Kidney tubule cell (primary cell): ENCODE measurements at regions not wholly inside any gene's neighbourhood (a gene's known extent, or its start where the extent isn't known, plus 50 kb on each side); places are given as distances from the start of the nearest gene placed in this dataset.
A peak's percentile ranks its signal among the peaks of the same experiment; 100 is the strongest.
"Not testable (repeated sequence)": the region's sequence is repeated elsewhere in the genome, so short reads cannot be mapped to it uniquely, and the experiment has no call there.

Experiments
- DNase-seq: peaks from one replicate; pipeline ENCODE4 v3.0.0-alpha.2; 2018; ENCODE audit warnings: low spot score

DNA sequence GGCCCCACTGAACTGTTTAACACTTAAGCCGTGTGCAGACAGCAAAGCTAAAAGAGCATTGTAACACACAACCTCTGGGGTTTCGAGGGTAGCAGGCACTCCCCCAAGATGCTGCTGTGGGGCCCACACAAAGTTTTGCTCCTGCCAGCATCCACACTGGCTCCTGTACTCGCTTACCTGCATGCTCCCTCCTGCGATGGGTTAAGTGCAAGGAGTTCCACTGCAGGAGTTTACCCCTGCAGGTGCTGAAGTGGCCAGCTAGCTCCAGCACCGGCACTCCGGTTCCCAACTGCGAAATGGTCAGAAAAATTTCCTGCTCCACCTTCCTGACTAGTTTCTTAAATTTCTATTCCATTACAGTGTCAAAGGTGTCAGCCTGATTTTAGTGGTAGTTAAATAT lies 443.5 kb downstream of the PCDH10 start:
- DNase-seq = no peak

GRCh38 chr4:133592106-133592505 lies 443.0 kb downstream of the PCDH10 start:
- no peak for DNase-seq

GRCh38 chr4:133588306-133588705 lies 439.2 kb downstream of the PCDH10 start:
- DNase-seq = peak; percentile 35

GRCh38 chr4:133585323-133585722 lies 436.2 kb downstream of the PCDH10 start:
- DNase-seq = no peak

- peak; percentile 2 for DNase-seq
Observed at GRCh38 chr4:133584714-133585113, 435.6 kb downstream of the PCDH10 start.

GRCh38 chr4:133581996-133582619 lies 433.0 kb downstream of the PCDH10 start:
- DNase-seq = no peak

DNA sequence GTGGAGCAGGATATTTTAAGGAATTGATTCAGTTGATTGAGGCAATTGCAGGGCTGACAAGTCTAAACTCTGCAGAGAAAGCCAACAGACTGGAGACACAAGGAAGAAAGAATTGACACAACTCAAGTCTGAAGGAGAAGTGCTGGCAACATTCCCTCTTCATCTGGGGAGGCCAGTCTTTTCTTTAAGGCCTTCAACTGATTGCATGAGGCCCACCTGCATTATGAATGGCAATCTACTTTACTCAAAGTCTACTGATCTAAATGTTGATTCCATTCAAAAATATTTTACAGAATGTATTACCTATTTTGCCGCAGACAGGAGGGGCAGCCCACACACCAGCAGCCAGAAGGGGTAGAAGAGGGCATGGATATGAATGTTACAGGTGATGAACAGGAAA lies 425.2 kb downstream of the PCDH10 start:
- no peak for DNase-seq

DNA sequence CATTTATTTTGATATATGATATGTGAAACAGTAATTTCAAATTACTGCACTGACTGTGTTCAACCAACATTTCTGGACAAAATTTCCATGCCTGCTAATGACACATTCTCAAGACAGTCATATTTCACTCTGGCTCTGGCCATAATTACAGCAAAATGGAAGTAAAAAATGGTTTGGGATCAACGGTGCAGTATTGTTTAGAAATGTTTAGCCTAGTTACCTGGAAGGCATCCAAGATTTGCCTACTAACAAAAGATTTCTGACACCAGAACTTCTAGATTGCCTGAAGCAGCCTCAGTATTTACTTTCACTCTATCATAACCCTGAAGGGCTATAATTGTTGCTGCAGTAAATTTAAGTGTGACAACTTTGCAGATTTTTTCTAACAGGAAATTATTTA lies 416.3 kb downstream of the PCDH10 start:
- DNase-seq = peak; percentile 10

DNA sequence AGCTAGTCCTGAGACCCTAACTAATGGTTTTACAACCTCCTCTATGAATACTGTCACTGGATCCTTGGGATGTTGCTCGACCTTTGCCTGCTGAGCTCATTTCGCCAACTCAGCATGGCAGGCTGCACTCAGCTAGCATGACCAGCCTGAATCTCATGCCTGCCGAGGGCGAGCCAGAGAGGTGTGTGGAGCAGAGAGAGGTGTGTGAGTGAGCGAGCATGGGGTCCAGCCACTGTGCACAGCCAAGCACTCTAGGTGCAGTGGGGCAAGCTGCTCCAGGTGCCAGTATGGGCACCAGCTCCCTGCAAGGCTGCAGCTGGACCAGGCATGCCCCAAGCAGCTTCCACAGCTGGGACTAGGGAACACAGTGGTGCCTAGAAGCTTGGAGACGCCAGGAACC lies 410.9 kb downstream of the PCDH10 start:
- DNase-seq = no peak

GRCh38 chr4:133555671-133556070 lies 406.6 kb downstream of the PCDH10 start:
- no peak for DNase-seq

GRCh38 chr4:133550436-133550835 lies 401.3 kb downstream of the PCDH10 start:
- no peak for DNase-seq

DNA sequence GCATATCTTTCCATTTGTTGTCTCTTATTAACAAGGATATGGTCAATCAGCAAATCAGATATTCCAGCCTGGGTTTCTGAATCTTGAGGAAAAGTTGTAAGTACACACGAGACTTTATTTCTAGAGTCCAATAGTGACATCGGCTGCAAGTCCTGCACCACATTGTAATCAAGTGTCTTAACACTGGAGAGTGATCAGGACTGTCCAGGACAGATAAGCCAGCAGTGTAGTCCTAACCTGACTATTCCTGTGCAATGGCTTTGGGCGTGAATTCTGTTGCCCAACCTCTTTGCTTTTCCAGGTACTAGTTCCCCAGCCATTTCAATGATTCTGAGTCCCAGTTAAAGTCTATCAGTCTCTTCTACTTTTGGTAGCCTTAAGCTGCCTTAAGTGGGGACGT lies 395.0 kb downstream of the PCDH10 start:
- no peak for DNase-seq

DNA sequence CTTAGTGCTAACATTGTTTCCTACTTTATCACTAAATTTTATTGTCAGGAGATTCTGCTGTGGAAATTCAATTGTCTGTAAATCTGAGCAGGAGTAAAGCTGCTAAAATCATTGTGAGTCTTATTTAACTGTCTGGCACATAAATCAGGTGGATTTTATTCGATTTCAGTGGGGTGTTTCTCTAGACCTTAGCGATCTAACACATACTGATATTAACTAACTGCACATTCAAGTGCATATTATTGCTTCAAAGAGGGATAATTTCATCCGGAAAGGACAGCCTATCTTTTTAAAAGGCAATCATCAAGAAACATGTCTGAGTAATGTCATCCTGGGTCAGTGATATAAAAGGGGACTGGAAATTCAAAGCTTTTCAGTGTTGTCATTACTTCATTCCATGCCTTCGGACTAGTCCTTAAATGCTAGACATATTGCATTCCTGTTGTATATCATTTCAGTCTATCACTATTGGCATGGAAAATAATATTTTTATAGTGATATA lies 388.7 kb downstream of the PCDH10 start:
- DNase-seq = no peak

GRCh38 chr4:133534224-133534623 lies 385.1 kb downstream of the PCDH10 start:
- not testable (repeated sequence) for DNase-seq

DNA sequence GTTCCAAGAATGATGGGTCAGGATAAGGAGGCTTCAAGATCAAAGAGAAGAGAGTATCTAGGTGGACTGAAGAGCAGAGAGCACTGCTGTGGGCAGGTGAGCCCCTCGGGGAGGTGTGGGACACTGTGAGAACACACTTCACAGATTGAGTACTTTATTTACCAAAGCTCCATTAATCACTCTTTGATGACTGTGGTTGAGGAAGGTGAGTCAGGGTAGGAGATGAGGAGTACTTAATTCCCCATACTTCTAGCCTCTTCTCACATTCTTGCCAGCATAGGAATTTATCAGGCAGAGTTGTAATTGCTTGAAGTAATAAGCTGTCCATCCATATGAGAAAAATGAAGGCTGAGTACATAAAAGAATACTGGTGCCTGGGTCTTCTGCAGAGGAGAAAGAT lies 375.3 kb downstream of the PCDH10 start:
- peak; percentile 17 for DNase-seq

DNA sequence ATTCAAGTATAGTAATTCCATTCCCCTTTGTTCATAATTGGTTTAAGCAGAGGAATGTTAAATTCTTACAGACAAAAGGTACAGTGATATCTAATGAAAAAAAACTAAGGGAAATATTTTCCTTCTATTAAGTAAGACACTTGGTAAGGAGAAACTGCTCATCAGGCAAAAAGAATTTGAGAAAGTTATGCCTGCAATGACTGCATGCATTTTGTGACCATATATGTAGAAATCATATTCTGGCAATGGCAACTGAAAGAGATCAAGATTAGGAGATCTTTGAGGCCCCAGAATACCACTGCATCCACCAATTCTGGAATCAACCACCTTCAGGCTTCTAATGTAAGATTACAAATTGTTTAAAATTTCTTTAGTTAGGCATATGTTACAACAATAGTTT lies 364.8 kb downstream of the PCDH10 start:
- DNase-seq = no peak

GRCh38 chr4:133498149-133498548 lies 349.1 kb downstream of the PCDH10 start:
- no peak for DNase-seq

DNA sequence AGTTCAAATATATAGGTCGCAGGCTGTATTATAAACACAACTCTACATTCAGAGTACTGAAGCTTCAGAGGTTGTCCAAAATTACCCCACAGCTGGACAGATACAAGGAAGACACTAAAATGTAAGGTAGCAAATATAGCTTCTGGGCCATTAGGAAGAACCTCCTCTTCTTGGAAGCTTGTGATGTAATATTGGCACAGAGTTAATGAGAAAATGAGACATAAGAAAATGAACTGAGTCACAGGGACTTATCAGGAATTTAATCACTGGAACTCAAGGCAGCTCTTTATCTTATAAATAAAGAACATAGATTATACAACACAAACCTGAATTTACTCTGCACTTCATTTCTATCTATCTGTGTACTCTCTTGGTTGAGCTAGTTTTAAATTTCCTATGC lies 344.7 kb downstream of the PCDH10 start:
- no peak for DNase-seq

- no peak for DNase-seq
Observed at GRCh38 chr4:133493241-133493640, 344.1 kb downstream of the PCDH10 start.

DNA sequence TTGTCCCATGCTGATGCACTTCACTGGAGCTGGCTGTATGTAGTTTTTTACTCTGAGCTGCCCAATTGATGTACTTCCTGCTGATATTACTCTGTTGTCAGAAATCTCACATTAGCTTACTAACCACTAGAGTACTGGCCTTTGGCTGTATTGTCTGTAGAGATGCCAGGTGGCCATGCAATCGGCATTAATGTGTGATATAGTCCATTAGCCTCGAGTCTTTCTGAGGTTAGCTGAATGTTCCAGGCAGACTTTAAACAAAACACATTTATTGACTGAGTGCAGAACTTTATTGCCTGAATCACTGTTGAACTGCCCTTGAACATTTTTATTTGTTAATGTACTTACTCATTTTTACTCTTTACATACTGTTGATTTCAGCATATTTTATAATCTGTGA lies 335.2 kb downstream of the PCDH10 start:
- DNase-seq = no peak

DNA sequence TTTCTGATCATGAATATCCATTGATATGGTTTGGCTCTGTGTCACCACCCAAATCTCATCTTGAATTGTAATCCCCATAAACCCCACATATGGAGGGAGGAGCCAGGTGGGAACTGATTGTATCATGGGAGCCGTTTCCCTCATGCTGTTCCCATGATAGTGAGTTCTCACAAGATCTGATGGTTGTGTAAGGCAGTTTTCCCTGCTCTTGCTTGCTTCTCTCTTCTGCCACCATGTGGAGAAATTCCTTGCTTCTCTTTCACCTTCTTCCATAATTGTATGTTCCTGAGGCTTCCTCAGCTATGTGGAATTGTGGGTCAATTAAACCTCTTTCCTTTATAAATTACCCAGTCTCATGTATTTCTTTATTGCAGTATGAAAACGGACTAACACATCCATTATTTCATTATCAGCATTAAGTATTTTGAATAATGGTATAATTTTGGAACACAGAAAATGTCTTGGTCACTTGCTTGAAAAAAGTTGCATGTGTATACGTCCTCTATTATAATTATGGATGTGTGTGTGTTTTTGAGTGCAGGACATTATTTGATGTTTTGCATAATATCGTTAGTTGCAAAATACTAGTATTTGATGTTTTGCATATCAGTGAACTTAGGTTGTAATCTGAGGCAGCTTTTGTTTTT lies 334.6 kb downstream of the PCDH10 start:
- DNase-seq = peak; percentile 39

DNA sequence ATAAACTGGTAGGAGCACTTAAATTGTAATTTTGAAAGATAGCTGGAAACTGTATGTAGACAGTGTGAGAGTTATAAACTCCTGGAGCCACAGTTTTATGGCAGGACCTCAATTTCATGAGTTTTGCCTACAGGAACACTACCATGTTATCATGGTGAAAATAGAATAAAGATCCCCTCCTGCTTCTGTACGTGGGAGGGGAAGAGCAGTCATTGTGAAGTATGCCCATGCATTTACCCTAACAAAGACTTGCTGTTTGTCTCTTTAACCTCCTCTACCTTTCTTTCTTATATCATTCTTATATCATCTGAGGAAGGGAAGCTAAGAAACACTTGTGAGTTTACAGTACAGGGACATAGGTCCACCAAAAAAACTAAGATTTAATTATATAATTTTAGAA lies 327.0 kb downstream of the PCDH10 start:
- no peak for DNase-seq

DNA sequence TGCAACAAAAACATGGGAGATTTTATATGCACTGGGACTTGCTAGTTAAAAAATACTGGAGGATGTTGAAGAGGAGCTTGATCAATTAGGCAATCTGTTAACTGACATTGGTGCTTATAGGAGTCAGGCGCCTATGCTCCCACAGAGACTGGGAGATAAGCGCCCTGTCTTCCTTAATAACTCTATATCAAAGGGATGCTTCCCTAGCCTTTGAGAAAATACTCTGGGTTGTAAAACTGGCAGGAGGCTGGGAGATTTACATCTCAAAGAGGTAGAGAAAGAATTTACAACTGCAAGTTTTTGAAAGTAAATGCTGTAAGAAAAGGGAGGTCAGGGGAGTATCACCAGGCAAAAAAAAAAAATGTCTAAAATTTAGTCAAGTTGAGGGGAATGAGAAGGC lies 325.4 kb downstream of the PCDH10 start:
- no peak for DNase-seq

DNA sequence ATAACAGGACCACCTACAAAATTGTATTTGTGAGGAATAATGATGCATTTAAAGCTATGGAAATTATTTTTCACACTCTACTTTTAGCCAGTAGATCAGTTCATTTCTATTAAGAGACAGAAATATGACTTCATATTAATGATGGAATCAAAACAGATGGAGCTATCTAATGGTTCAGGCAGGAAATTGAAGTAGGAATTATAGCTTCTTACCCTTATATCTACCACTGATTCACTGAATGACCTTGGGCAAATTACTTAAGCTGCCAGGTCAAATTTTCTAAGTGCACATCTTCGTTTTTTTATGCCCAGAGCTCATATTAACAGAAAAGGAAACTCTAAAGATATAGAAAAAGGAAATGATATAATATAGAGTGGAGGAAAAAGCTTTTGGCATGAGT lies 323.1 kb downstream of the PCDH10 start:
- DNase-seq = no peak
